Activated CD4-positive, alpha-beta T cell treated with anti-CD3 and anti-CD28 coated beads, Interleukin-2, amount 50 U/mL, for 16 hours (primary cell): ENCODE measurements at regions not wholly inside any gene's neighbourhood (a gene's known extent, or its start where the extent isn't known, plus 50 kb on each side); places are given as distances from the start of the nearest gene placed in this dataset.
"Not testable (repeated sequence)": the region's sequence is repeated elsewhere in the genome, so short reads cannot be mapped to it uniquely, and the experiment has no call there.

ENCODE experiments used
- DNase-seq: peaks from one replicate; pipeline ENCODE4 v3.0.0-alpha.2; 2020

GRCh38 chr5:136453199-136453598 is 87.9 kb upstream of the TRPC7 start:
- DNase-seq: no peak

GRCh38 chr5:136447576-136447975 is 82.2 kb upstream of the TRPC7 start:
- DNase-seq: not testable (repeated sequence)

GRCh38 chr5:136446565-136446964 is 81.2 kb upstream of the TRPC7 start:
- no peak for DNase-seq

- not testable (repeated sequence) for DNase-seq
These were observed 78.8 kb upstream of the TRPC7 start for GRCh38 chr5:136444099-136444498.

GRCh38 chr5:136439367-136439766 is 74.0 kb upstream of the TRPC7 start:
- no peak for DNase-seq

- DNase-seq: no peak
These were observed 70.7 kb upstream of the TRPC7 start for GRCh38 chr5:136435946-136436543.

- no peak for DNase-seq
These were observed 69.5 kb upstream of the TRPC7 start for GRCh38 chr5:136434795-136435194.

GRCh38 chr5:136432705-136433104 is 67.4 kb upstream of the TRPC7 start:
- no peak for DNase-seq

- no peak for DNase-seq
These were observed 64.7 kb upstream of the TRPC7 start for GRCh38 chr5:136430081-136430480.

- no peak for DNase-seq
These were observed 62.1 kb upstream of the TRPC7 start for GRCh38 chr5:136427426-136427825.

- DNase-seq: no peak
These were observed 60.6 kb upstream of the TRPC7 start for GRCh38 chr5:136425921-136426320.

GRCh38 chr5:136424835-136425584 is 59.7 kb upstream of the TRPC7 start:
- DNase-seq: peak; percentile 63

GRCh38 chr5:136423944-136424606 is 58.7 kb upstream of the TRPC7 start:
- no peak for DNase-seq

GRCh38 chr5:136420168-136420898 is 55.0 kb upstream of the TRPC7 start:
- no peak for DNase-seq

- DNase-seq: no peak
These were observed 53.0 kb upstream of the TRPC7 start for GRCh38 chr5:136418301-136418700.
